ENCODE measurements at regions not wholly inside any gene's neighbourhood (a gene's known extent, or its start where the extent isn't known, plus 50 kb on each side); places are given as distances from the start of the nearest gene placed in this dataset.

- H3K27me3 Mint-ChIP-seq (ENCODE audit: unreplicated experiment): no peaks in the 10 kb centered on the region
- DNase-seq (ENCODE audit: extremely low spot score, unreplicated experiment): no peak
- TF ChIP-seq, protein P1, sequence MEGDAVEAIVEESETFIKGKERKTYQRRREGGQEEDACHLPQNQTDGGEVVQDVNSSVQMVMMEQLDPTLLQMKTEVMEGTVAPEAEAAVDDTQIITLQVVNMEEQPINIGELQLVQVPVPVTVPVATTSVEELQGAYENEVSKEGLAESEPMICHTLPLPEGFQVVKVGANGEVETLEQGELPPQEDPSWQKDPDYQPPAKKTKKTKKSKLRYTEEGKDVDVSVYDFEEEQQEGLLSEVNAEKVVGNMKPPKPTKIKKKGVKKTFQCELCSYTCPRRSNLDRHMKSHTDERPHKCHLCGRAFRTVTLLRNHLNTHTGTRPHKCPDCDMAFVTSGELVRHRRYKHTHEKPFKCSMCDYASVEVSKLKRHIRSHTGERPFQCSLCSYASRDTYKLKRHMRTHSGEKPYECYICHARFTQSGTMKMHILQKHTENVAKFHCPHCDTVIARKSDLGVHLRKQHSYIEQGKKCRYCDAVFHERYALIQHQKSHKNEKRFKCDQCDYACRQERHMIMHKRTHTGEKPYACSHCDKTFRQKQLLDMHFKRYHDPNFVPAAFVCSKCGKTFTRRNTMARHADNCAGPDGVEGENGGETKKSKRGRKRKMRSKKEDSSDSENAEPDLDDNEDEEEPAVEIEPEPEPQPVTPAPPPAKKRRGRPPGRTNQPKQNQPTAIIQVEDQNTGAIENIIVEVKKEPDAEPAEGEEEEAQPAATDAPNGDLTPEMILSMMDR (IDR thresholded peaks at IDR 0.05): no peak
- no peak overlapping the region for H3K4me3 Mint-ChIP-seq (ENCODE audit: unreplicated experiment)
- H3K9me3 Mint-ChIP-seq (ENCODE audit: unreplicated experiment): no peaks in the 10 kb centered on the region
- no peak overlapping the region for H3K27ac Mint-ChIP-seq (ENCODE audit: unreplicated experiment)
- no peaks in the 10 kb centered on the region for H3K4me1 Mint-ChIP-seq (ENCODE audit: unreplicated experiment)
- H3K36me3 Mint-ChIP-seq (ENCODE audit: unreplicated experiment): no peaks in the 10 kb centered on the region
Observed at GRCh38 chr15:25541228-25541627, 102.4 kb upstream of the UBE3A start.

DNA sequence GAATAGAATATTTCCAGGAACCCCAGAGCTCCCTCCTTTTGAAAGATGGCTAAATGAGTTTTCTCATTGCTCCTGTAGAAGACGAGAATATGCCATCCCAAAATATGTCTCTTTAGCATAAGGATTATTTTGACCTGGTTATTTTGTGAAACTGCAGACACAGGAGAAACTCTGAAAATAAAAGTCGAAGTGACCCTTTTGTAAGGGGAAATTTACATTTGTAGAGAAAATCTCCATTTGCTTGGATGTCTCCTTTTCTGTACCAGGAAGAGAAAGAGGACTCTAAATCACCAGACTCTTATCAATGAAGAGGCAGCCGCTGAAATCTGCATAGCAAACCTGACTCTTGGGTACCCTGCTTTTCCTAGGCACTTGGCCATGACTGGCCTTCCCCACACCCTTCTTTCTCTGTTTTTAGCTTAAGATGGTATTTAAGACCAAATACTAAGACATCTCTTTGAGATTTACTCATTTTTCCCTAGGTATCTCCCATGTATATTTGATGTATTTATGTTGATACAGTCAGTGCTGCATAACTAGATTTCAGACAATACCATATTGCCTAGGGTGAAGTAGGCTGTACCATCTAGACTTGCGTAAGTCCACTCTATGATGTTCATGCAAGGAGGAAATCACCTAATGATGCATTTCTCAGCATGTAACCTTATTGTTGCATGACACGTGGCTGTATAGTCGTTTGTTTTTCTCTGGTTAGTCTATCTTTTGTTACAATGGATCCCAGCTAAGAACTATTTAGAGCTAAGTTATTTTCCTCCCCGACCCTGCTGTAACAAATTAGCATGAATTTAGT is 98.2 kb upstream of the UBE3A start:
- H3K27ac Mint-ChIP-seq (ENCODE audit: unreplicated experiment): no peak overlapping the region
- no peaks in the 10 kb centered on the region for H3K4me1 Mint-ChIP-seq (ENCODE audit: unreplicated experiment)
- H3K27me3 Mint-ChIP-seq (ENCODE audit: unreplicated experiment): no peaks in the 10 kb centered on the region
- H3K9me3 Mint-ChIP-seq (ENCODE audit: unreplicated experiment): no peaks in the 10 kb centered on the region
- TF ChIP-seq, protein P1 (IDR thresholded peaks at IDR 0.05): no peak
- no peak for DNase-seq (ENCODE audit: extremely low spot score, unreplicated experiment)
- H3K36me3 Mint-ChIP-seq (ENCODE audit: unreplicated experiment): no peaks in the 10 kb centered on the region
- no peak overlapping the region for H3K4me3 Mint-ChIP-seq (ENCODE audit: unreplicated experiment)

DNA sequence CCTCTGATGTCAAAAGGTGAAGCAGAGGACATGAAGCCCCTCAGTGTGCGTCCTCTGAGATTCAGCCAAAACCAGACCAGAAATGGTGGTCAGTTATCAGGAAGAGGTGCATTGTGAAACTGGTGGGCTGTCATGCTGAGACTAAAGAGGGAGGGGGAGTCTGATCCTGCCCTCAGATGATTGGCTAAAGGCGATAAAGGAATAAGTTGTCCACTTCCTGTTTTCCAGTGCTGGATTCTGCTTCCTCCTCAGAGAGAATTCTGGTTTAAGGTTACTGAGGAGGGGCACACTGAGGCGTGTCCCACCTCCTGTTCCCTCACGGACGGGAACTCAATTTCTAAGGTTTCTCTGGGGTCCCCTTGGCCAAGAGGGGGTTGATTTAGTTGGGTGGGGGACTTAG is 97.0 kb upstream of the UBE3A start:
- Mint-ChIP-seq H3K36me3 (ENCODE audit: unreplicated experiment) (no peaks in the 10 kb centered on the region), H3K27me3 (ENCODE audit: unreplicated experiment) (peaks cover 3% of the 10 kb centered on the region), H3K4me3 (ENCODE audit: unreplicated experiment) (no peak overlapping the region), H3K4me1 (ENCODE audit: unreplicated experiment) (no peaks in the 10 kb centered on the region), H3K9me3 (ENCODE audit: unreplicated experiment) (no peaks in the 10 kb centered on the region), H3K27ac (ENCODE audit: unreplicated experiment) (no peak overlapping the region)
- DNase-seq (ENCODE audit: extremely low spot score, unreplicated experiment): no peak
- TF ChIP-seq, protein P1 (IDR thresholded peaks at IDR 0.05): no peak

DNA sequence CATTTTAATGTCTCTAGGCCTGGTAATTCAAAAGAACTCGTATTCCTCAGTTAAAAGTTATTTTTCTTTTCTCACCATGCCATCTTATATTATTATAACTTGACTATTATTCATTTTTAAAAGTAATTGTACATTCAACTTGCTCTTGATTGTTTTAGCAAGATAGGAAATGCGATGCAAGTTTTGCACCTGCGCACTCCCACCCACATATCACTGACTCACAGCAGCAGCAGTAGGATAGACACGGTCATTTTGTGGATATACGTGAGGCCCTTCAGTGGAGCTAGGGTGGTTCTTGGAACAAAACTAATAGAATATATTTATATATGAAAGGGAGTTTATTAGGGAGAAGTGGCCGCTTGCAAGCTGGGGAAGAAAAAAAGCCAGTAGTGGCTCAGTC is 95.5 kb upstream of the UBE3A start:
- no peaks in the 10 kb centered on the region for H3K36me3 Mint-ChIP-seq (ENCODE audit: unreplicated experiment)
- H3K9me3 Mint-ChIP-seq (ENCODE audit: unreplicated experiment): peaks cover 5% of the 10 kb centered on the region
- TF ChIP-seq, protein P1 (IDR thresholded peaks at IDR 0.05): no peak
- no peaks in the 10 kb centered on the region for H3K4me1 Mint-ChIP-seq (ENCODE audit: unreplicated experiment)
- peaks cover 3% of the 10 kb centered on the region for H3K27me3 Mint-ChIP-seq (ENCODE audit: unreplicated experiment)
- no peak overlapping the region for H3K27ac Mint-ChIP-seq (ENCODE audit: unreplicated experiment)
- H3K4me3 Mint-ChIP-seq (ENCODE audit: unreplicated experiment): no peak overlapping the region
- DNase-seq (ENCODE audit: extremely low spot score, unreplicated experiment): no peak

- Mint-ChIP-seq H3K27ac (ENCODE audit: unreplicated experiment) (no peak overlapping the region), H3K36me3 (ENCODE audit: unreplicated experiment) (no peaks in the 10 kb centered on the region), H3K4me1 (ENCODE audit: unreplicated experiment) (no peaks in the 10 kb centered on the region), H3K4me3 (ENCODE audit: unreplicated experiment) (no peak overlapping the region), H3K27me3 (ENCODE audit: unreplicated experiment) (peaks cover 3% of the 10 kb centered on the region), H3K9me3 (ENCODE audit: unreplicated experiment) (peaks cover 5% of the 10 kb centered on the region)
- TF ChIP-seq, protein P1 (IDR thresholded peaks at IDR 0.05): no peak
- DNase-seq (ENCODE audit: extremely low spot score, unreplicated experiment): no peak
Observed at GRCh38 chr15:25532269-25533140, 93.7 kb upstream of the UBE3A start.

All from osteocyte (in vitro differentiated cells).